ENCODE measurements at regions not wholly inside any gene's neighbourhood (a gene's known extent, or its start where the extent isn't known, plus 50 kb on each side); places are given as distances from the start of the nearest gene placed in this dataset.
"Not testable (repeated sequence)": the region's sequence is repeated elsewhere in the genome, so short reads cannot be mapped to it uniquely, and the experiment has no call there.

DNA sequence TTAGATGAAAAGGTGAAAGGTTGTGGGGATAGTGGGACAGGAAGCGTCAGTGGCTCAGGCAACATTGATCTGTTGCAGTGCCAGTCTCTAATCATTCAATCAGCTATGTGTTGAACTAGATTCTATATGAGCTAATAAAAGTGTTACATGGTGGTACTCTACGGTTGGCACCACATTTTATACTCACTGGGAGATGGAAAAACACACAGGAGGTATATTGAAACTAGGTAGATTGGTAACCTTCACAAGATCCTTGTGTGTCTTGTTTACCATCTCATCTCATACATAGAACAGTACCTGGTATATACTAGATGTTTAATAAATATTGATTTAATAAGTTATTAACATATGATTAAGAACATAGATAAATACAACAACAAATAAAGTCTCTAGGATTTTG lies 152.7 kb downstream of the NAA11 start:
- ChIA-PET POLR2A (no interaction called here), CTCF (no interaction called here)
- no peak for DNase-seq (ENCODE audit: extremely low spot score)
- TF ChIP-seq FOXM1 (IDR thresholded peaks at IDR 0.05; ENCODE audit: borderline replicate concordance) (no peak), LEF1 (IDR thresholded peaks at IDR 0.05; ENCODE audit: borderline replicate concordance) (no peak), FOXA1 (IDR thresholded peaks at IDR 0.05) (no peak)
- TF ChIP-seq, protein P1, sequence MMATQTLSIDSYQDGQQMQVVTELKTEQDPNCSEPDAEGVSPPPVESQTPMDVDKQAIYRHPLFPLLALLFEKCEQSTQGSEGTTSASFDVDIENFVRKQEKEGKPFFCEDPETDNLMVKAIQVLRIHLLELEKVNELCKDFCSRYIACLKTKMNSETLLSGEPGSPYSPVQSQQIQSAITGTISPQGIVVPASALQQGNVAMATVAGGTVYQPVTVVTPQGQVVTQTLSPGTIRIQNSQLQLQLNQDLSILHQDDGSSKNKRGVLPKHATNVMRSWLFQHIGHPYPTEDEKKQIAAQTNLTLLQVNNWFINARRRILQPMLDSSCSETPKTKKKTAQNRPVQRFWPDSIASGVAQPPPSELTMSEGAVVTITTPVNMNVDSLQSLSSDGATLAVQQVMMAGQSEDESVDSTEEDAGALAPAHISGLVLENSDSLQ (IDR thresholded peaks at IDR 0.05) = no peak

DNA sequence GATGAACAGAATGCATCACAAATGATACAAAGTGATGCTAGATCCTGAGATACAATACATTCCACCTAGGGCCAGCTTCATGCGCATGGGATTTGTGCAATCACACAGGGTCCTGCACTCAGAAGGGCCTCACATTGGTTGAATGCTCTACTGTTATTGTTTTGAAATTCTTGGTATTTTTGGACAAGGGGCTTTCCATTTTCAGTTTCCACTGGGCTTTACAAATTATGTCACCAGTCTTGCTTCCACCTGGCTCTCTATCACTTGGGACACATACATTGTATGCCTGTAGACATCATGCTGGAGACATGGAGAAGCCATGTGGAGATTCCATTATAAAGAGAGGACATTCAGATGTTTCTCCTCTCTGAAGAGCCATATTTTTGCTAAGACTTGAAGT lies 155.8 kb downstream of the NAA11 start:
- TF ChIP-seq LEF1 (IDR thresholded peaks at IDR 0.05; ENCODE audit: borderline replicate concordance) (no peak), HDGF (IDR thresholded peaks at IDR 0.05; ENCODE audit: borderline replicate concordance) (no peak), ARNT (IDR thresholded peaks at IDR 0.05) (no peak), ELF4 (IDR thresholded peaks at IDR 0.05) (no peak), BHLHE40 (IDR thresholded peaks at IDR 0.05; ENCODE audit: borderline replicate concordance) (no peak), FOXM1 (IDR thresholded peaks at IDR 0.05; ENCODE audit: borderline replicate concordance) (no peak), SP1 (IDR thresholded peaks at IDR 0.05) (no peak), L3MBTL2 (conservative IDR thresholded peaks at IDR 0.05) (no peak), TARDBP (IDR thresholded peaks at IDR 0.05) (no peak)
- TF ChIP-seq, protein P1 (IDR thresholded peaks at IDR 0.05) = no peak
- ChIA-PET CTCF (no interaction called here), POLR2A (no interaction called here)
- DNase-seq (ENCODE audit: extremely low spot score) = no peak

DNA sequence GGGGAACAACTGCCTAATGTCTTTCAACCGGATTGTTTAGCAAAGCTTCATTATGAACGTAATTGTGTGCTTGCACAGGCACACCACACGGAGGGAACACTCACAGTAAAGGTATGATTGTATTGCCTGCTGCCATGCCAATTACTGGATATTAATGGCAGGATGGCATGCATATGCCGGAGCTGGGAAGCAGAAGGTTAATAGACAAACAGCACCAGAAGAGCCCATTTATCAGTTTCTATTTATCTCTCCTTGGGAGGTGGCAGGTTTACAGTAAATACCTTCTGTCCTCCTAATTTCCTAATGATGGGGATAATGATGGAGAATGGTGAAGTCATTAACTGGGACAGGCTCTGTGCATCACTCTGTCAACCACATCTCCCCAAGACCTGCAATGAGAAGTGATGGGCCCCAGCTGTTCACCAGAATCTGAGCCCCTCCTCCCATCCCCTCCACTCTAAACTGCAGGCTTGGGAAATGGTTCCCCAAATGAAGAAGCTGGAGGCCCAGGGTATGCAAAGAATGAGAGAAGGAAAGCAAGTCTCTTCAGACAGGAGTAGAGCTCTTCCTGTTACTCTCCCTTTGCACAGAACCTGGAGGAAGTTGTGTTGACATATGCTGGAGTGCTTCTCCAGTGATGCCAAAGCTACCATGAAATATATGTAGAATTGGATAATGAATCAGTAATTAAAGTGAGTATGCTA lies 160.8 kb downstream of the NAA11 start:
- TF ChIP-seq SP1 (IDR thresholded peaks at IDR 0.05) (no peak), ZNF384 (IDR thresholded peaks at IDR 0.05) (no peak), ARNT (IDR thresholded peaks at IDR 0.05) (no peak), LEF1 (IDR thresholded peaks at IDR 0.05; ENCODE audit: borderline replicate concordance) (no peak), FOXA1 (IDR thresholded peaks at IDR 0.05) (no peak), BHLHE40 (IDR thresholded peaks at IDR 0.05; ENCODE audit: borderline replicate concordance) (no peak), FOXM1 (IDR thresholded peaks at IDR 0.05; ENCODE audit: borderline replicate concordance) (no peak), TARDBP (IDR thresholded peaks at IDR 0.05) (no peak), FOXK2 (IDR thresholded peaks at IDR 0.05) (no peak), SUZ12 (IDR thresholded peaks at IDR 0.05) (no peak), ELF4 (IDR thresholded peaks at IDR 0.05) (no peak)
- POLR2A ChIA-PET = no interaction called here
- CTCF ChIA-PET = no interaction called here
- no peak for DNase-seq (ENCODE audit: extremely low spot score)

DNA sequence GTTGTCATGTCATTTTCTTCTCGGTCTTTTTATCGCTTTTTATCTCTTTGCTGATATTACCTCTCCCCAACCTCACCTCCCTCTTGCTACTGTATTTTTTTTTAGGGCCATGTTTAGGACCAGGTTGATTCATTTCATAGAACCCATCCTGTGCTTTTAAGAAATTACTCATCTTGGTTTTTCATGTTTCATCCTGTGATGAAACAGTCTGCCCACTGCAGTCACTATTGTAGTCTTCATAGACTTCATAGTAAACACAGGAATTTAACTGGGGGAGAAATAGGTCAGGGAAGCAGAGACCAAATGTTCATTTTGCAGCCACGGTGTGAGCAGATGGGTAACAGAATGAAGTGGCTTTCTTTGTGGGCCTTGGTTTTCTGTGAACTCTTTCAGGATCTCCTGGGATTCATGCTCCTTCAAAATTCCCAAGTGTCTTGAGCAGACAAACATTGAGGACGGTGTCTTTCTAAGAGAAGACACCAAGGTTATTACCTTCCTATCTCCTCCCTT lies 161.8 kb downstream of the NAA11 start:
- ChIA-PET POLR2A (no interaction called here), CTCF (no interaction called here)
- DNase-seq (ENCODE audit: extremely low spot score) = no peak

DNA sequence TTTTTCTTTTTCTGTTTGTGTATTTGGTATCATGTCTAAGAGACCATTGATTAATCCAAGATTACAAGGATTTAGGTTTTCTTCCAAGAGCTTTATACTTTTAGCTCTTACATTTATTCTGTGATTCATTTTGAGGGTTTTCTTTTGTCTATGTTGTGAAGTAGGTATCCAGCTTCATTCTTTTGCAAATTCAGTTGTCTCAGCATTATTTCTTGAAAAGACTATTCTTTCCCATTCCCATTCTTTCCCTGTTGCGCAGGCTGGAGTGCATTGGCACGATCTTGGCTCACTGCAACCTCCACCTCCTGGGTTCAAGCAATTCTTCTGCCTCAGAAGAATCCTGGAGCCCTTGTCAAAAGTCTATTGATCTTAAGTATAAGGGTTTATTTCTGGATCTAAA lies 164.9 kb downstream of the NAA11 start:
- POLR2A ChIA-PET = no interaction called here

More for the DNA sequence above, 161.8 kb downstream of the NAA11 start:
- no peak for TF ChIP-seq ZNF384 (IDR thresholded peaks at IDR 0.05)
- no peak for TF ChIP-seq BHLHE40 (IDR thresholded peaks at IDR 0.05; ENCODE audit: borderline replicate concordance)
- TF ChIP-seq, protein P1 (IDR thresholded peaks at IDR 0.05) = no peak
- no peak for TF ChIP-seq TARDBP (IDR thresholded peaks at IDR 0.05)
- no peak for TF ChIP-seq ARNT (IDR thresholded peaks at IDR 0.05)
- TF ChIP-seq FOXA1 (IDR thresholded peaks at IDR 0.05) = no peak
- TF ChIP-seq L3MBTL2 (conservative IDR thresholded peaks at IDR 0.05) = no peak
- TF ChIP-seq SP1 (IDR thresholded peaks at IDR 0.05) = no peak
- TF ChIP-seq FOXM1 (IDR thresholded peaks at IDR 0.05; ENCODE audit: borderline replicate concordance) = no peak
- TF ChIP-seq CTBP1 (IDR thresholded peaks at IDR 0.05; ENCODE audit: borderline replicate concordance) = no peak
- no peak for TF ChIP-seq HDGF (IDR thresholded peaks at IDR 0.05; ENCODE audit: borderline replicate concordance)
- TF ChIP-seq SUZ12 (IDR thresholded peaks at IDR 0.05) = no peak
- no peak for TF ChIP-seq NFRKB (IDR thresholded peaks at IDR 0.05)
- no peak for TF ChIP-seq LEF1 (IDR thresholded peaks at IDR 0.05; ENCODE audit: borderline replicate concordance)

DNA sequence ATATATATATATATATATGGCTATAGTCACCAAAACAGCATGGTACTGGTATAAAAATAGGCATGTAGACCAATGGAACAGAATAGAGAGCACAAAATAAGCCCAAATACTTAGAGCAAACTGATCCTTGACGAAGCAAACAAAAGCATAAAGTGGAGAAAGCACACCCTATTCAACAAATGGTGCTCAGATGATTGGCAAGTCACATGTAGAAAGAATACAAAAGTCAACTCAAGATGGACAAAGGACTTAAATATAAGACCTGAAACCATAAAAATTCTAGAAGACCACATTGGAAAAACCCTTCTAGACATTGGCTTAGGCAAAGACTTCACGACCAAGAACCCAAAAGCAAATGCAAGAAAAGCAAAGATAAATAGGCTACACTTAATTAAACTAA lies 167.2 kb downstream of the NAA11 start:
- POLR2A ChIA-PET; CTCF ChIA-PET; DNase-seq (ENCODE audit: extremely low spot score): not testable (repeated sequence)

More for the DNA sequence above, 164.9 kb downstream of the NAA11 start:
- CTCF ChIA-PET = no interaction called here
- no peak for DNase-seq (ENCODE audit: extremely low spot score)
- TF ChIP-seq FOXM1 (IDR thresholded peaks at IDR 0.05; ENCODE audit: borderline replicate concordance) (no peak), TARDBP (IDR thresholded peaks at IDR 0.05) (no peak), ELF4 (IDR thresholded peaks at IDR 0.05) (no peak), ZNF384 (IDR thresholded peaks at IDR 0.05) (no peak), FOXA1 (IDR thresholded peaks at IDR 0.05) (no peak), FOXK2 (IDR thresholded peaks at IDR 0.05) (no peak), ARNT (IDR thresholded peaks at IDR 0.05) (no peak), LEF1 (IDR thresholded peaks at IDR 0.05; ENCODE audit: borderline replicate concordance) (no peak), L3MBTL2 (conservative IDR thresholded peaks at IDR 0.05) (no peak), SP1 (IDR thresholded peaks at IDR 0.05) (no peak), BHLHE40 (IDR thresholded peaks at IDR 0.05; ENCODE audit: borderline replicate concordance) (no peak)

DNA sequence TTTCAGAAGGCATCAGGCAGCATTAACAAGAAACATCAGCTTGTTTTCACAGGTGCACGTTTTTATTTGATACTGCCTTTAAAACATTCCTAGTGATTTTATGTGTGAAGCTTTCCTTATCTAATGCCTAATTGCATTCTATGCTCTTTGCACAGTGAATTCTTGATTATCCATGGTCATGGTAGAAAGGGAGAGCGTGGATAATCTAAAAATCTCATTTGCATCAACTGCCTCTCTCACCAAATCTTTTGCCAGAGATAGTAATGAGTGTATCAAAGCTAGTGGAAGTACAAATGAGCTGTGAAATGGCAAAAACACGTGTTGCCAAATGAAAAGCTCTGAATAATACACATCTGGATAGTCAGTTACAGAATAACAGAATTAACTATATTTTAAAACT lies 170.5 kb downstream of the NAA11 start:
- POLR2A ChIA-PET = no interaction called here
- DNase-seq (ENCODE audit: extremely low spot score) = no peak
- TF ChIP-seq ELF4 (IDR thresholded peaks at IDR 0.05) (no peak), NFRKB (IDR thresholded peaks at IDR 0.05) (no peak), LEF1 (IDR thresholded peaks at IDR 0.05; ENCODE audit: borderline replicate concordance) (no peak), ARNT (IDR thresholded peaks at IDR 0.05) (no peak), FOXK2 (IDR thresholded peaks at IDR 0.05) (no peak), SP1 (IDR thresholded peaks at IDR 0.05) (no peak), HDGF (IDR thresholded peaks at IDR 0.05; ENCODE audit: borderline replicate concordance) (no peak), SUZ12 (IDR thresholded peaks at IDR 0.05) (no peak), TARDBP (IDR thresholded peaks at IDR 0.05) (no peak), BHLHE40 (IDR thresholded peaks at IDR 0.05; ENCODE audit: borderline replicate concordance) (no peak), ZNF384 (IDR thresholded peaks at IDR 0.05) (no peak), L3MBTL2 (conservative IDR thresholded peaks at IDR 0.05) (no peak), CTBP1 (IDR thresholded peaks at IDR 0.05; ENCODE audit: borderline replicate concordance) (no peak)
- TF ChIP-seq, protein P1 (IDR thresholded peaks at IDR 0.05) = no peak
- CTCF ChIA-PET = no interaction called here
